ENCODE measurements at regions not wholly inside any gene's neighbourhood (a gene's known extent, or its start where the extent isn't known, plus 50 kb on each side); places are given as distances from the start of the nearest gene placed in this dataset.

DNA sequence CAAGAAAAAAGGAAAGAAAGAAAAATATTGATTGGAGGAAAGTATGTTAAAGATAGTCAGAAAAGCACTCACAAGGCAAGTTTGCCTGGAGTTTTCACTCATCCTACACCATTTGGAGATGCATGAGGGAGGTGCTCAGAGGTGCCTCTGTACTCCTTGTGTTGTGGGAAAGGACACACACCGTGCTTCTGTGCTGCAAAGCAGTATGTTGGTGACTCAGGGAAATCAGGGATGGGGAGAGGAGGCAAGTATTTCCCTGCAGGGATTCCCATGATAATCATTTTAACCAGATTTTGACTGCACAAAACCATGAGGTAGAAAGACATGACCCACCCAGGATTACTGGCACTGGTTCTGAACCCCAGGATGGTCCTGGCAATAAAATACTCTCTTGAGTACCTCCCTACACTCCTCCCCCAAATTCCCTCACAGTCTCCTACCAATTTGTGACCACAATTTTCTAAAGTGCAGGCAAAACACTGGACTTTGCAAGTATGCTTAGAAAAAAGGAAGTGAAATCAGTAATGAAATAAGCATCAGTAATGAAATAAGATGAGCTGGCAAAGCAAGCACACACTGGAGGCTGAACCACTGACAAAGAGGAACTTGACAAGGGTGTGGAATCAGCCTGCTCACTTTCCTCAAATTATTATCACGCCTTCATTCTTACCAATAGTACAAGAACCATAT lies 155.5 kb upstream of the ACVR2A start:
- Mint-ChIP-seq H3K4me1 (peaks cover 4% of the 10 kb centered on the region), H3K27me3 (peaks cover 3% of the 10 kb centered on the region), H3K4me3 (no peak overlapping the region), H3K27ac (no peak overlapping the region), H3K9me3 (ENCODE audit: insufficient read depth) (no peaks in the 10 kb centered on the region)
- Histone ChIP-seq H4K20me1 (ENCODE audit: control insufficient read depth, insufficient read depth, low read length, poor library complexity, severe bottlenecking) (no peaks in the 10 kb centered on the region), H3K4me1 (ENCODE audit: control insufficient read depth in 2 of 2, insufficient read depth in 2 of 2, low read length in 2 of 2) (no peaks in the 10 kb centered on the region), H3K9me3 (ENCODE audit: control extremely low read depth in 1 of 3, control insufficient read depth in 2 of 3, insufficient read depth in 1 of 3, low read length in 2 of 3) (peaks cover 0 to 4% (median 0%) of the 10 kb centered on the region in 3 donors), H3K4me3 (ENCODE audit: control extremely low read depth in 1 of 5, extremely low read depth in 1 of 5, insufficient read depth in 1 of 5, low read depth in 2 of 5, low read length in 4 of 5) (no peak overlapping the region), H3K27me3 (replicated peaks in 1 of 4; ENCODE audit: control extremely low read depth in 1 of 4, control insufficient read depth in 3 of 4, insufficient read depth in 4 of 4, low read length in 3 of 4) (no peaks in the 10 kb centered on the region), H3K9ac (ENCODE audit: low read length) (no peak overlapping the region), H2AFZ (ENCODE audit: insufficient read depth, low read depth, low read length, poor library complexity, severe bottlenecking) (no peak overlapping the region), H3K4me2 (replicated peaks; ENCODE audit: low read depth, low read length, poor library complexity, severe bottlenecking) (no peak overlapping the region), H3K79me2 (ENCODE audit: control insufficient read depth, insufficient read depth, low read length) (no peaks in the 10 kb centered on the region), H3K36me3 (replicated peaks in 1 of 2; ENCODE audit: control extremely low read depth in 1 of 2, control insufficient read depth in 1 of 2, extremely low read depth in 1 of 2, insufficient read depth in 2 of 2, low read length in 1 of 2) (no peaks in the 10 kb centered on the region), H3K27ac (ENCODE audit: low read length in 2 of 2) (no peak overlapping the region)
- peak; percentile 19 for DNase-seq
- no CpG with 5 or more reads among the region's 2 CpGs for WGBS (ENCODE audit: insufficient coverage)
- TF ChIP-seq, protein P1, sequence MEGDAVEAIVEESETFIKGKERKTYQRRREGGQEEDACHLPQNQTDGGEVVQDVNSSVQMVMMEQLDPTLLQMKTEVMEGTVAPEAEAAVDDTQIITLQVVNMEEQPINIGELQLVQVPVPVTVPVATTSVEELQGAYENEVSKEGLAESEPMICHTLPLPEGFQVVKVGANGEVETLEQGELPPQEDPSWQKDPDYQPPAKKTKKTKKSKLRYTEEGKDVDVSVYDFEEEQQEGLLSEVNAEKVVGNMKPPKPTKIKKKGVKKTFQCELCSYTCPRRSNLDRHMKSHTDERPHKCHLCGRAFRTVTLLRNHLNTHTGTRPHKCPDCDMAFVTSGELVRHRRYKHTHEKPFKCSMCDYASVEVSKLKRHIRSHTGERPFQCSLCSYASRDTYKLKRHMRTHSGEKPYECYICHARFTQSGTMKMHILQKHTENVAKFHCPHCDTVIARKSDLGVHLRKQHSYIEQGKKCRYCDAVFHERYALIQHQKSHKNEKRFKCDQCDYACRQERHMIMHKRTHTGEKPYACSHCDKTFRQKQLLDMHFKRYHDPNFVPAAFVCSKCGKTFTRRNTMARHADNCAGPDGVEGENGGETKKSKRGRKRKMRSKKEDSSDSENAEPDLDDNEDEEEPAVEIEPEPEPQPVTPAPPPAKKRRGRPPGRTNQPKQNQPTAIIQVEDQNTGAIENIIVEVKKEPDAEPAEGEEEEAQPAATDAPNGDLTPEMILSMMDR (IDR thresholded peaks at IDR 0.05), result no peak
- no peak for TF ChIP-seq EZH2 (IDR thresholded peaks at IDR 0.05; ENCODE audit: borderline replicate concordance, insufficient read depth, low read depth, low read length, poor library complexity, severe bottlenecking)
- ATAC-seq (ENCODE audit: low read depth), result no peak
- ChIA-PET POLR2A (no interaction called here), CTCF (no interaction called here)
- intact Hi-C loops (cut with micrococcal nuclease), result no loop called here

DNA sequence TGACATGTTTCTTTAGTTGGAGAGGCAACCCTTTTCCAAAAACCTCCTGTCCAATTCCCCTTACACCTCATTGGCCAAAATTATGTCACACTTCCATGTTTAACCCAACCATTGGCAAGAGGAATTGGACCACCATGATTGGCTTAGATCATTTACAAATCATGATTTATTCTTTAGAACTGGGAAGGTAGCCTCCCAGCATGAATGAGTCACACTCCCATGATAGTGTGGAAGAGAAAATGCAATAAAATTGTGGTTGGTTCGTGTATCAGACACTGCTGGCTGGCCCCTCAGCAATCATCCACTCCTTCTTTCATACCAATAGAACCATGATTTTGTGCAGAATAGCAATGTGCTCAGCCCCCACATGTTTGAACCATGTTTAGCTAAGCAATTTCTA lies 156.6 kb upstream of the ACVR2A start:
- TF ChIP-seq, protein P1 (IDR thresholded peaks at IDR 0.05), result no peak
- TF ChIP-seq EZH2 (IDR thresholded peaks at IDR 0.05; ENCODE audit: borderline replicate concordance, insufficient read depth, low read depth, low read length, poor library complexity, severe bottlenecking), result no peak
- Mint-ChIP-seq H3K27me3 (peaks cover 3% of the 10 kb centered on the region), H3K4me1 (peaks cover 4% of the 10 kb centered on the region), H3K27ac (no peak overlapping the region), H3K9me3 (ENCODE audit: insufficient read depth) (no peaks in the 10 kb centered on the region), H3K4me3 (no peak overlapping the region)
- Histone ChIP-seq H3K9me3 (ENCODE audit: control extremely low read depth in 1 of 3, control insufficient read depth in 2 of 3, insufficient read depth in 1 of 3, low read length in 2 of 3) (peaks cover 0 to 4% (median 0%) of the 10 kb centered on the region in 3 donors), H4K20me1 (ENCODE audit: control insufficient read depth, insufficient read depth, low read length, poor library complexity, severe bottlenecking) (no peaks in the 10 kb centered on the region), H2AFZ (ENCODE audit: insufficient read depth, low read depth, low read length, poor library complexity, severe bottlenecking) (no peak overlapping the region), H3K9ac (ENCODE audit: low read length) (no peak overlapping the region), H3K27me3 (replicated peaks in 1 of 4; ENCODE audit: control extremely low read depth in 1 of 4, control insufficient read depth in 3 of 4, insufficient read depth in 4 of 4, low read length in 3 of 4) (no peaks in the 10 kb centered on the region), H3K4me3 (ENCODE audit: control extremely low read depth in 1 of 5, extremely low read depth in 1 of 5, insufficient read depth in 1 of 5, low read depth in 2 of 5, low read length in 4 of 5) (no peak overlapping the region), H3K27ac (ENCODE audit: low read length in 2 of 2) (no peak overlapping the region), H3K79me2 (ENCODE audit: control insufficient read depth, insufficient read depth, low read length) (no peaks in the 10 kb centered on the region), H3K4me1 (ENCODE audit: control insufficient read depth in 2 of 2, insufficient read depth in 2 of 2, low read length in 2 of 2) (no peaks in the 10 kb centered on the region), H3K36me3 (replicated peaks in 1 of 2; ENCODE audit: control extremely low read depth in 1 of 2, control insufficient read depth in 1 of 2, extremely low read depth in 1 of 2, insufficient read depth in 2 of 2, low read length in 1 of 2) (no peaks in the 10 kb centered on the region), H3K4me2 (replicated peaks; ENCODE audit: low read depth, low read length, poor library complexity, severe bottlenecking) (no peak overlapping the region)
- ChIA-PET CTCF (no interaction called here), POLR2A (no interaction called here)
- intact Hi-C loops (cut with micrococcal nuclease), result no loop called here
- WGBS (ENCODE audit: insufficient coverage), result no CpG with 5 or more reads among the region's 1 CpG
- ATAC-seq (ENCODE audit: low read depth) (no peak), DNase-seq (no peak)
